ENCODE measurements at regions not wholly inside any gene's neighbourhood (a gene's known extent, or its start where the extent isn't known, plus 50 kb on each side); places are given as distances from the start of the nearest gene placed in this dataset.

DNA sequence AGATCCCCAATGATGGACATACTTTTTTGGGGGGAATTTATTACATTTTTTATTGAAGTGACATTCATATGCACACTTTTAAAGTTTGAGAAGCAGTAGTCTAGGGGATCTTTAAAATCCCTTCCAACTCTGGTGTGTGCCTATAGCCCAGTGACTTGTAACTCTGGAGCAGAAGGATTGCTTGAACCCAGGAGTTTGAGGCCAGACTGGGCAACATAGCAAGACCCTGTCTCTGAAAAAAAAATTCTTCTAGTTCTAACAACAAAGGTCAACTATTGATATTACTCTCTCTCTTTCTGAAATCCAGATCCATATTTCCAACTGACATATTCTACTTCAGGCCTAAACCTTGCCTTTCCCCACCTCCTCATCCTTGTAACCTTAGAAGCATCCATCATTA is 148.2 kb upstream of the SPRY4 start:
- DNase-seq: no peak

DNA sequence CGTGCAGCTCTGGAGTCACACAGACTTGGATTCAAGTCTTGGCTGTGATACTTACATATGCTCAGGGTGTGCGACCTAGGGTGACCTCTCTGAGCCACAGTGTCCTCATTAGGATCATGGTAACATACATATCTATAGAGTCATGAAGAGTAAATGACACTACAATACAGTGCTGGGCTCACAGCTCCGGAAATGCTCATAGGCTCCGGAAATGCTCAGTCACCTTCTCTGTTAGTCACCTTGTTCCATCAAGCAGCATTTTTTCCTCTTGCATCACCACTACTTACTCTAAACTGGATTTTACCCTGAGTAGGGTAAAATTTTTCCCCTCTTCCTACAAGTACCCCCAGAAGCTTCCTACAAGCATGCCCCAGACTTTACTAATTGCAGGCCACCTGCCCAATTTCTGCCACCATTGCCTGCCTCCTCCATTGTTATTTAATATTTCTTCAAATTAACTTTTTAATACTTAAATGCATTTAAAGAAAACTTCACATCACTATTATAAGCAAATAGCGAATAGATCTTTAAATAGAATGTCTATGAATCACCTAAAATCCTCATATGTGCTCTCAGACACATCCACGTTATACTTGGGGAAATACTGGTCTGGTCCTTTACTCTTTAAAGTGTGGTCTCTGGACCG is 147.6 kb upstream of the SPRY4 start:
- DNase-seq: peak; percentile 61

DNA sequence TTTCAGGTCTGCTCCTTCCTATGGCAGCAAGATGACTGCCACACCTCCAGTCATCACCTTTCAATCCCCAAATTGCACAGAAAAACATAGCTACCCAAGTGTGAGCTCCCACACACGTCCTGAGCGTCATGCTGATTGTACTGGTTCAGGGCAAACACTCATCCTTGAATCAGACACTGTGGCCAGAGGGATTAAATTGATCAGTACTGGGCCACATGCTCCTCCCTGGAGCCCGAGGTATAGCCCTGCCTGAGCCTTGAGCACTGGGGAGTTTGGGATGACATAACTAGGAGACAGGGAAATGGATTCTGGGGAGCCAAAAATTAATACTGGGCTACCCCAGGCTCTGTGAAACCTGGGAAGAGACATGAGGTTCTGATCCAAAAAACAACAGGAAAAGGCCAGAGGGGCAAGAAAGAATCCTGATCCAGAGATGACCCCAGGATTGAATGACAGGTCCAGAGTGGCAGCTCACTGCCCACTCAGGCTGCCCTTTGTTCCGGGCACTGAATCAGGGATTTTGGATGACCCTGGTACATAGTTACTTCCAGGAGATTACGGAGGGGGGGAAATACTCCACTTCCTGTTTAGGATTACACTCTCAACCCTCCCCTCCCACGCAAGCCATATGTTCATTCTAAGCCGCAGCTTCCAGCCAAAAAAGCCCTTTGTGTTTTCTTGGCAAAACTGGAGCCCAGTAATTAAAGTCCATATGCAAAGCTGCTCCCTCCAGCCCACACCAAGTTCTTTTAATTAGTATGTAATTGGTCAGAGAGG is 141.6 kb upstream of the SPRY4 start:
- DNase-seq: no peak

DNA sequence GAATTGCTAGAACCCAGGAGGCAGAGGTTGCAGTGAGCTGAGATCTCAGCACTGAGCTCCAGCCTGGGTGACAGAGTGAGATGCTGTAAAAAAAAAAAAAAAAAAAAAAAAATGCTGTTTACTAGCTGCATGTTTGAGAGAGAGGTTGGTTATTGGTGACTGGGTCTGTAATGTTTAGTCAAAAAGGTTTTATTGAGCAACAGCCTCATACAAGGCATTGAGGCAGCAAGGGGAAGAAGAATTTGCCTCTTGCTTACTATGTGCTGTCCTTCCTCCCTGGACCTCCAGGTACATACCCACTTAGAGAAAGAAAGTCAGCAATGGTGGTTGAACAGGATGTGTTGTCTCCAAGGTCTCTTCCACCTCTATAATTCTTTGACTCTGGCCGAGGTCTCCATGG is 140.7 kb upstream of the SPRY4 start:
- DNase-seq: no peak

DNA sequence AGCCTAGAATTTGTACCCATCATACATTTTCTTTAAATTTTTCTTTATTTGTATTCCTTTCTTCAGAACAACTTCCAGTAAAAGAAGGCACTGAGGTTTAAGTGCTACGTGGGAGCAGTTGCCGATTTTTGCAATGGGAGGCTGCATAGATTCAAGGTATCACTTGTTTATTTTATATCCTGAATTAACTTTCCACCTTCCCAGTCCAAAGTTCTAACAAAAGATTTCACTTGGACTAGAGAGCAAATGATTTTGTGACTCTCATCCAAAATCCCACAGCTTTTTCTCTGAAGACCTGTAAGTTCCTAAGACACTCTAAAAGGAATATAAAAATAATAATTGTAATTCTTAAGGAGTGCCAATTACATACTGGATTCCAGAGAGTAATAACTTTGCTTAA is 139.1 kb upstream of the SPRY4 start:
- no peak for DNase-seq

DNA sequence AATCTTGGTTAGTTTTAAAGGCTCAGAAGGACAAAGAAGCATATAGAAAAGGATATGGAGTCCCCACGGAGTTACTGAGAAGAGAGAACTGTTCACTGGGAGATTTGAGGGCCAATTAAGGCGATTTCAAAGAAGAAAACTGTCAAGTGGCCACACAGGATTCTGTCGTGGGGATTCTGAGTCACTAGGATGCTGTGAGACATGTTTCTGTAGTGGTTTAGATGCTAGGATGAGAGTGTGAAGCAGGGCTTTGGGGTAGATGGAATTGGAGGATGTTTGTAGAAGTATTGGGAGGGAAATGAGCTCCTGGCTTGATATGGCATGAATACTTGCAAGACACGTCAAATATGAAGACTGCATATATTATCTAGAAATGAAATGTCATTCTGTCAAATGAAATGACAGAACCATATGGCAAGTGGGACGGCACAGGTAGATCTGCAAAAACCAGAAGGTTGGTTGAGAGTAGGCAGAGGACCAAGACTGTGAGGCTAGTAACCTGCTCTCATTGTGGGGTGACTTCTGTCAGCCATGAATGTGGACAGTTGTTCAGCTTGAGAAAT is 136.3 kb upstream of the SPRY4 start:
- no peak for DNase-seq

DNA sequence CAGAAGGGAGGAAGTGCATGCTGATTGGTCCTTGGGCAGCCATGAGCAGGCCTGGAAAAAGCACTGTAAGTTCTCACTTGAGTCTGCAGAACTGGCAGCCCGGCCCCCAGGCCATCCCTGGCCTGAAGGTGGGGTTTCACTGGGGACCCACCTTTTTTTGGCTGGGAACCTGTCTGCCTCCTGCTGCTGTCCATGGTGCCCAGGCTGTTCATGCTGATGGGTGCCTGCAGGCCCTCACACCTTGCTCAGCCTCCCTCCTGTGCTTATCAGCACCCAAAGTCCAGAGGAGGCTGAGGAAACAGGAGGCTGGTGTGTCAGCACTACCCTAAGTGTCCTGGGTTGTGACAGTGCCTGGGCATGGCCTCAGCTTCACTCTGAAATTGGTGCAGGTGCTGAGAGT is 134.4 kb upstream of the SPRY4 start:
- DNase-seq: no peak

DNA sequence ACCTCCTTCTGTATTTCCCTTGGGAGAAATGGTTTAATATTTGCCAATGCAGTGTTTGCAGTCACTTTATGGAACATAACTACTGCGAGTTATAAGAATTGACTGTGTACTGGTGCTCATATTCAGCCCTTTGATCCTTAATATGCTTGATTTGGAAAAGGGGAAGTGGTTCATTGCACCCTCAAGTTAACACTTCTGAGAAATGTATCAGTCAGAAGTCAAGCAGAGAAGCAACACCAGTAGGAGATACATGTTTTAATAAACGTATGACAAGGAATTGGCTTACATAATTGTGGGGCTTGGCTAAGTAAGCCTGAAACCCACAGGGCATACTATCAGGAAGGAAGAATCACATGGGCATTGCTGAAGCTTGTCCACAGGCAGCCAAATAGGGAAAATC is 131.0 kb upstream of the SPRY4 start:
- DNase-seq: no peak

DNA sequence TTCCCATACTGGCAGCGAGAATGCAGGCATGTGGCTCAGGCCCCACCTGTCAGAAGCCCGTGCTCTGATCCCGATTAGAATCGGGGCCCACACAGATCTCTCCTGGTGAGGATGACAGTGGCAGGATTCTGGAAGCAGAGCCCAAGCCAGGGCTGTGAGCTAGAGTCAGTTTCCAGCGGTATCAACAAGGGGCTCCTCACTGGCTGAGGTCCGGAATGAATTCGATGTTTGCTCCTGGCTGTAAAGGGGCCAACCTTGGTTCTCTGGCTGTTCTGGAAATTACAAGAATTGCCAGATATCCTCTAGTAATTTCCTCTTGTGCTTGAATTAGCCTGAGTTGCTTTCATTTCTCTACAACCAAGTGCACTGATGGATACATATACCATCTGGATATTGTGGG is 129.1 kb upstream of the SPRY4 start:
- no peak for DNase-seq

DNA sequence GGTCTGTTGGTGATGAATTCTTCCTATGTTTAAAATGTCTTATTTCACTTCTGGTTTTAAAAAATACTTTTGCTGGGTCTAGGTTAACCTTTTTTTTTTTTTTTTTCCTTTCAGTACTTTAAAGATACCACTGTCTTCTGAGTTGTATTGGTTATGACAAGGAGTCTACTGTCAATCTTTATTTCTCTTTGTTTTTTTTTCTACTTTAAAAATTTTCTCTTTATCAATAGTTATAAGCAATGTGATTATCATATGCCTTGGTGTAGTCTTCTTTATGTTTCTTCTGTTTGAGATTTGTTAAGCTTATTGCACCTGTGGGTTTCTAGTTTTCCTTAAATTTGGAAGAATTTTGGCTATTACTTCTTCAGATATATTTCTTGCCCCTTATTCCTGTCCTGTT is 125.6 kb upstream of the SPRY4 start:
- no peak for DNase-seq

DNA sequence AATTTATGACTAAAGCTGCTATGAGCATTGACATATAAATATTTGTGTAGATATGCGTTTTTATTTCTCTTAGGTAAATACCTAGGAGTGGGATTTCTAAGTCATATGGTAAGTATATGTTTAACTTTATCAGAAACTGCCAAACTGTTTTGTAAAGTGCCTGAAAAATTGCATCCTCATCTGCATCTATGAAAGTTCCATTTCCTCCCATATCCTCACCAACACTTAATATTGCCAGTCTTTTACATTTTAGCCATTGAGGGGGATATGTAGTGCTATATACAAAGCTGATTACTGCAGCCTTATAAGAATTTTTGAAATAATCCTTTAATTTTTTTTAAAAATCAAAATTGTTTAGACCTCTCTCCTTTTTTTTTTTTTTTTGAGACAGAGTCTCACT is 123.1 kb upstream of the SPRY4 start:
- no peak for DNase-seq

DNA sequence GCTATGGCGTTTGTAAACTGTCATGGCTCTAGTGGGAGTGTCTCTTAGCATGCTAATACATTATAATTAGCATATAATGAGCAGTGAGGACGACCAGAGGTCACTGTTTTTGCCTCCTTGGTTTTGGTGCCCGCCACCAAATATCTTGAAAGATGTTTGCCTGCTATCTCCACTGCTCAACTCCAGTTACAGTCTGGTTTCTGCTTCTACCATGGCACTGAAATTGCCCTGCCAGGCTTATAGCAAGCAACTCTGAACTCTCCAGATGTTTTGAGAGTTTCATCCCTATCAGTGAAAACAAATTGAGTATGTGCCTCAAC is 122.1 kb upstream of the SPRY4 start:
- DNase-seq: no peak

DNA sequence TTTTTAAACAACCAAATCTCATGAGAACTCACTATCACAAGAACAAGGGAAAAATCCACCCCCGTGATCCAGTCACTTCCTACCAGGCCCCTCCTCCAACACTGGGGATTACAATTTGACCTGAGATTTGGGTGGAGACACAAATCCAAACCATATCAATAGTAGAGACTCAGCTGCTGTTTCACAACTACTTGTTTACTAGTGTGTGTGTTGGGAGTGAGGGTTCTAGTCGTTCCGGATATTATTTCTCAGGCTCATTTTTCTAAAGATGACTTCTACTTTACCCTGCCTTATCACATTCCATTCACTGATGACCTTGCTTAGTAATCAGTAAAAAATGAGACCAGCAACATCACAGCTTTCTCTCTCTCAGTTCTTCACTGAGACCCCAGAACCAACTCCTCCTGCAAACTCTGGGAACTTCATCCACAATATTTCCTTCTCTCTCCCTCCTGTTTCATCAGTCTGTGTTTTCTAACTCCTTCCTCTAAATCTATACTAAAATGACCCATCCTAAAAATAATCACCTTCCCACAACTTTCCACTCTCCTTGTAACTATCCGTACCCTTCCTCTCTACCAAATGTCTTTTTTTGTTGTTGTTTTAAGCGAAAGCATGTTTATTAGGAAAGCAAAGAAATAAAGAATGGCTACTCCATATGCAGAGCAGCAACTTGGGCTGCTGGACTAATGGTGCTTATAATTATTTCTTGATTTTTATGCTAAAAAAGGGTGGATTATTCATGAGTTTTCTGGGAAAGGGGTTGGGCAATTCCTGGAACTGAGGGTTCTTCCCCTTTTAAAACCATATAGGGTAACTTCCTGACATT is 121.5 kb upstream of the SPRY4 start:
- DNase-seq: no peak

DNA sequence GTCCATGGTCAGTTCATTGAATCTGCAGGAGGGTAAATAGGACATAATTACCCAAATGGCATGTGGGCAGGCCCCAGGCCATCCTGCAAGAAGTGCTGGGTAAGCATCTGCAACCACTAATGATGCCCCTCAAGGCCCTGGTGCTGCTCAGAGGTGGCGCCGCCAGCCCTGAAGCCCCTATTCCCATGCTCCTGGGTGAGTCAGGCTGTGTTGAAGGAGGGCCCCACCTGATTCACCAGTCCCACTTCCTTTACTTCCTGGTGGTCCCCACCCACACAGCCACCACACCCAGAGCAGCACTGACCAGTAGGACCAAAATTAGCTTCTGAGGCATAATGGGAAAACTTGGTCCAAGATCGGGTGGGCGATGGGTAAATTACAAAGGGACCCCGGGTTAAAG is 120.4 kb upstream of the SPRY4 start:
- no peak for DNase-seq

DNA sequence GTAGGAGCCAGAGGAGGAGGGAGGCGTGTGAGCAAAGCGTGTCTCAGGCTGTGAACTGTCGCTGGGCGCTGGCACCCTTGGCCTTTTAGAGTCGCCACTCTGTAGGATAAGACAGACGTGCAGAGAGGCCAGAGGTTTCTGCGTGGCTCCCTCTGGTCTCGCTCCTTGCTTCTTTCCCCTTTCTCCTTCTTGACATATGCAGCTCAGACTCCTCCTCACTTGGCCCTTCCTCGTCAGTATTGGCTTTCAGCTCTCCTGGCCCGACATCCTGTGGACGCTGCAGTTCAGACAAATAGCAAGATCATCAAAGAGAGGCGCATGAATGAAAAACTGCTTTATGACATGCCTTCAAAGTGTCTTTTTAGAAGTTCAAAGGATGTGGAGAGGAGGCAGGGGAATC is 116.8 kb upstream of the SPRY4 start:
- DNase-seq: no peak

DNA sequence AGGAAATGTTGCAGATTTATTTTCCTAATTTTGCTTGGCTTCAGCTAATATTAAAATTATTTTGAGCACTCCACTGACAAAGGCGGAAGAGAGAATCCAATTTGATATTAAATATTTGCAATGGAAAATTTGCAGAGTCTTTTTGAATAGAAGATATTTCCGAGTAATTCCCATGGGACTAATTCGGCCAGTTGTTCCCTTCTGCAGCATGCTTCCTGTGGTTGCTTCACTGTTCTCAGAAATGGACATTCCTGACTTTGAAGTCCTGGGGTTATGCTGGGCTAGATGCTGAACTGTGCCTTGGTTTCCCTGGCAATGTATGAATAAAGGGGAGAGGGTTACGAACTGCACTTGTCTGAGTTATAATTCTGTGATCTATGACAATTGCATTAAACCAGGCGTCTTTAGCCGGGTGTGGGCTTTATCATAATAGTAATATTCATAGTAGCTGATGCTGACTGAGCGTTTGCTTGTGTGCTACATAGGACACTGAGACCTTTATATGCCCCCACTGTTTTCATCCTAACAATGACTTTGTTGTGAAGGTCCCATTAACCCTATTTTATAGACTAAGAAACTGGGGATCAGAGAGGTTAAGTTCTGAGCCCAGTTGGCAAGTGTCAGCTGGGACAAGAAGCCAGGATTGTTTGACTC is 114.5 kb upstream of the SPRY4 start:
- no peak for DNase-seq

DNA sequence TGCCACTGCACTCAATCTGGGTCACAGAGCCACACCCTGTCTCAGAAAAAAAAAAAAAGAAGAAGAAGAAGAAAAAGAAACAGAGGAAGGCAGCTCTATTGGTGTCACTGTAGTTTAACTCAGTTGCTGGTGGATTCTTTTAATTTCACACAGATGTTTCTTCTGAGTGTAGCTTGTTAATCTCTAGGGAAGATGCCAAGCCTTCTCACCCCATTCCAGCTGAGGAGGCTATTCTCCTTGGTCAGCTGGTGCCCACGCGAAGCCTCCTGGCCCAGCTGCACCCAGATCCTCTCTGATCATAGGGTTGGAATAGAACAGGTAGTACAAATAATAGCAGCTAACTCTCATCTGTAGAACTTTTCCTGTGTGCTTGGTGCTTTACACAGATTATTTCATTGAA is 113.8 kb upstream of the SPRY4 start:
- no peak for DNase-seq

DNA sequence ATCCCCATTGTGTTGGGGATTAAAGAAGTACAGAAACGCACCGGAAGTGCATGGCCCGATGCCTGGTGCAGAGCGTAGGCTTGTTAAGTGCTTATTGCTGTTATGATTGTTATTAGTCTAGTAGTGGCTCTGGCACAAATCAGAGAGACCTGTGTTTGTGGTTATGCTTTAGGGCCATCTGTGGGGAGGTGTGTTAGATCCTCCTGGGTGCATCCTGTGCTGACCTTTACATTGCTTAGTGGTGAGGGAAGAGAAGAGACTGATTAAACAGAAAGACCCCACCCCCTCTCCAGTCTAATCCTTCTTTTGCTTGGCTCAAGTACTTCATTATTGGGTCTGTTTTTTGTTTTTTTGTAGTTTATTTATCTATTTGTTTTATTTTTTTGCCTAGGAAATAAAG is 112.7 kb upstream of the SPRY4 start:
- no peak for DNase-seq

DNA sequence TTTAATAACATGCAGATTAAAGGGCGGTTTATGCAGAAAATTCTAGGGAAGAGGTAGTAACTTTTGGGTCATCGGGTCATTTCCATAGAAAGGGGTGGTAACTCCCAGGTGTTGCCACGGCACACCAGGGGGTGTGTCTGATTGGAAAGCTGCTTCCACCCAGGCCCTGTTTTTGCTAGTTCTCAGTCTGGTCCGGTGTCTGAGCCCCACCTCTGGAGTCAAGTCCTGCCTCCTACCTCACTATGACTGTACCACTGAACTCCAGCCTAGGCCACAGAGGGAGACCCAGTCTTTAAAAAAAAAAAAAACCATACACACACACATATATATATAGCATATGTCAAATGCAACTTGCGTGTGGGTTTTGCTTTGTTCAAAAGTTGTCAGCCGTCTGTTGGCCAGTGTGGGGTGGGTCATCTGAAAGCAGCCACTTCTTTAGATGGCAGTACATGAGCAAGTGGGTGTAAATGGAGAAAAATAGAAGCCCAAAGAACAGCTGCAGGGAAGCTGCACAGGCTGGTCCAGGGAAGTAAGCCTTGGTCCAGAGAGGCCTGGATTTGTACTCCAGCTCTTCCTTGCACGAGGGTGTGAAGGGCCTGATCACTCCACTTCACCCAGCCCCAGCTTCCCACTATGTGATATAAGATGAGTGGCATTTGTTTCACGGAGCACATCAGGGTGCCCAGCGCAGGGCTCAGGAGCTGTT is 110.7 kb upstream of the SPRY4 start:
- no peak for DNase-seq

DNA sequence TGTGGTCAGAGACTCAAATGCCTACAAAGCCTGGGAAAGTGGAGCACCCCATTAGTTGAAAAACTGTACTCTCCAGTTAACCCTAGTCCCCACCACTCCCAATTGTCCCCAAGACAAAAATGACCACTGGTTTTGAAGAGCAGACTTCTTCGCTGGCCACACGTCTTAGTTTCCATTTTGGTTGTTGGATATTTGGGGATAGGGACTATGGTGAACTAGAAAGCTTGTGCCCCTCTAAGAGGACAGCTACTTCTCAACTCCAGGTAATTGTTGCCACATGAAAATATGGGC is 109.4 kb upstream of the SPRY4 start:
- no peak for DNase-seq

DNA sequence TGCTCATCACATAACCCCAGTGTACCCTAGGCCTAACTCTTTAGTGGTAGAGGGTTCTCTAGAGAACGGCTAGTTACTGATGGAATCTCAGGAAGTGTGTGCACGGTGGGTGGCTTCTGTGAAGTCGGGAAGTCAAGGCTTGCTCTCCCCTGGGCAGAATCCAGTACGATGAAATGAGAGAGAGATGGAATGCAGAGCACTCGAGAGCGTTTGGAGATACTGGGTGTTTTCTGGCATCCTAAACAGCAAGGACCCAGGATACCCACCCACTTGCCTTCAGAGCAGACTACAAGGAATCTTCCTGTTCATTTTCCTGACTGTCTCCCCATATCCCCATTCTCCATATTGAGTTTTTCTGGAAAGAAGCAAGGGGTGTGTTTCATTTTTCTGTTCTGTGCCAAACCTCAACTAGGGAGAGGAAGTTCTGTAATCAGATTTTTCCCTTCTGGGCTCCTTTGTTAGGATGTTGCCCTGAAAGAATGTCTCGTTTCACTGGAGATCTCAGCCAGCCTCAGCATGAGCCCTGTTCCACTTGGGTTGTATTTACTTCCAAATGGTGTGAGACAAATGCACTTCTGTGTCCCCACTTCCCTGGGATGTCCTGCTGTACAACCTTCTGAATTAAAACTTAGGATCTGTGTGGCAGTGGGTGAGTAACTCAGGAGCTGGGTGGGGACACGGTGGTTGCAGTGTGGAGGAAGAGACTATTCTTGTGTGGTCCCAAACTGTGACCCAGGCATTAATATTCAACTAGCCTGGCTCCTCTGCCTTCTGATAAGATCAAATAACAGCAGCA is 108.9 kb upstream of the SPRY4 start:
- DNase-seq: no peak

DNA sequence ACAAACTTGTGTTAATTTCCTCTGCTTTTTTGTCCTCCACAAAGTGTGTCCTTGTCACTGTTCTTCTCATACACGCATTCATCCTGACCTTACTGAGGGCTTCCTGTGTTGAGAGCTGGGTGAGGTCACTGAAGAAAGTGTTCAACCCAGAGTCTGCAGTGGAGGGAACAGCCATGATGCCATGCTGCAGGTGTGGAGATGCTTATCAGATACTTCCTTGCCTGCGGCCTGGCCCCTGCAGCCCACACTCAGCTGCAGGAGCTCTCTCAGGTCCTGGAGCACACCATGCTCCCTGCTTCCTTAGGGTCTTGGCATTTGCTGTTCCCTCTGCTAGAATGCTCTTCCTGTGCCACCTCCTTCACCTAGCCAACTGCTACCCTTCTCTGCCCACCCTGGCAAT is 108.1 kb upstream of the SPRY4 start:
- DNase-seq: peak; percentile 40

All from stimulated activated naive CD4-positive, alpha-beta T cell treated with Interleukin-2 at 50 U/mL for 16 hours (primary cell).